A673 (cell line): ENCODE measurements at regions not wholly inside any gene's neighbourhood (a gene's known extent, or its start where the extent isn't known, plus 50 kb on each side); places are given as distances from the start of the nearest gene placed in this dataset.

Source experiments
- BruUV-seq: library from RNA; stranded (reverse); fragments of 400-500 nt; replicated peaks from 2 replicates; lab custom pipeline; 2021; lab: Mats Ljungman, UMichigan
- CTCF ChIA-PET: fragments of 300-600 bp; sonication (Branson Sonifier 250); formaldehyde crosslinking; loops from one replicate; lab custom pipeline; 2022; ENCODE audit warnings: antibody characterized with exemption; lab: Charles Lee
- POLR2A ChIA-PET: fragments of 300-600 bp; sonication (Branson Sonifier 250); formaldehyde crosslinking; loops from one replicate; lab custom pipeline; 2022; ENCODE audit warnings: antibody characterized with exemption; ENCODE audit not compliant: low non-redundant PET; lab: Charles Lee
- DNase-seq: peaks from one replicate; pipeline ENCODE4 v3.0.0-alpha.2; 2015; ENCODE audit warnings: low spot score
- H3K27ac ChIP-seq: fragments of 200-600 bp; sonication (generic); 2 replicates; pipeline ENCODE4 v1.5.1; 2016; ENCODE audit warnings: mixed run types, low read depth, mild to moderate bottlenecking, mixed read lengths, antibody characterized with exemption, low read length; ENCODE audit not compliant: poor library complexity, severe bottlenecking
- H3K27me3 ChIP-seq: fragments of 200-600 bp; sonication (generic); replicated peaks from 2 replicates; pipeline ENCODE4 v1.6.1; 2017; ENCODE audit warnings: mixed run types, low read depth, mild to moderate bottlenecking, mixed read lengths, antibody characterized with exemption, low read length; ENCODE audit not compliant: insufficient read depth, poor library complexity
- H3K36me3 ChIP-seq: fragments of 200-600 bp; sonication (generic); 2 replicates; pipeline ENCODE4 v1.6.1; 2016; ENCODE audit warnings: mixed run types, mild to moderate bottlenecking, mixed read lengths, antibody characterized with exemption, low read length; ENCODE audit not compliant: insufficient read depth, poor library complexity, severe bottlenecking
- H3K4me1 ChIP-seq: fragments of 200-600 bp; sonication (generic); 2 replicates; pipeline ENCODE4 v1.6.1; 2017; ENCODE audit warnings: mixed run types, mild to moderate bottlenecking, mixed read lengths, antibody characterized with exemption, low read length; ENCODE audit not compliant: insufficient read depth, poor library complexity, severe bottlenecking
- H3K4me3 ChIP-seq: fragments of 200-600 bp; sonication (generic); 2 replicates; pipeline ENCODE4 v1.5.1; 2016; ENCODE audit warnings: low read depth, mixed run types, mild to moderate bottlenecking, mixed read lengths, low read length; ENCODE audit not compliant: poor library complexity, severe bottlenecking
- H3K9me3 ChIP-seq: fragments of 200-600 bp; sonication (generic); 2 replicates; pipeline ENCODE4 v1.6.1; 2016; ENCODE audit warnings: mixed run types, low read depth, mild to moderate bottlenecking, mixed read lengths, antibody characterized with exemption, low read length; ENCODE audit not compliant: poor library complexity, severe bottlenecking
- CTCF ChIP-seq: fragments of 300-800, 200-600 bp; sonication (generic); conservative IDR thresholded peaks from 2 replicates; pipeline ENCODE4 v1.5.1; 2017; ENCODE audit warnings: low read depth, mild to moderate bottlenecking, antibody characterized with exemption, low read length, moderate library complexity, mixed read lengths
- EZH2 ChIP-seq: fragments of 200-600 bp; sonication (generic); IDR thresholded peaks from 2 replicates; pipeline ENCODE4 v1.6.1; 2017; ENCODE audit warnings: borderline replicate concordance, low read depth, mild to moderate bottlenecking, mixed read lengths, antibody characterized with exemption, low read length; ENCODE audit not compliant: poor library complexity, severe bottlenecking
- intact Hi-C: fragments of 100-400 bp; cut with micrococcal nuclease; formaldehyde crosslinking; loops from one replicate; pipeline ENCODE4 v1.10.0; 2022; ENCODE audit not compliant: unreplicated experiment

- BruUV-seq, result no TSS peak
These were observed 385.4 kb upstream of the SLC10A2 start for GRCh38 chr13:103451656-103452055.

GRCh38 chr13:103443604-103444003, 377.4 kb upstream of the SLC10A2 start:
- Histone ChIP-seq H3K9me3 (no peaks in the 10 kb centered on the region), H3K27me3 (peaks cover 36% of the 10 kb centered on the region), H3K4me3 (no peak overlapping the region), H3K4me1 (no peaks in the 10 kb centered on the region), H3K27ac (no peak overlapping the region), H3K36me3 (no peaks in the 10 kb centered on the region)
- CTCF ChIA-PET, result no interaction called here
- TF ChIP-seq CTCF, result no peak
- no peak for TF ChIP-seq EZH2
- intact Hi-C loops, result no loop called here
- POLR2A ChIA-PET, result no interaction called here
- DNase-seq, result no peak
- no TSS peak for BruUV-seq

More at GRCh38 chr13:103451656-103452055, 385.4 kb upstream of the SLC10A2 start:
- Histone ChIP-seq H3K27ac (no peak overlapping the region), H3K36me3 (no peaks in the 10 kb centered on the region), H3K9me3 (no peaks in the 10 kb centered on the region), H3K27me3 (peaks cover 38% of the 10 kb centered on the region), H3K4me3 (no peak overlapping the region), H3K4me1 (no peaks in the 10 kb centered on the region)
- POLR2A ChIA-PET, result no interaction called here
- DNase-seq, result no peak
- CTCF ChIA-PET, result no interaction called here
- TF ChIP-seq CTCF, result no peak
- TF ChIP-seq EZH2, result no peak
- intact Hi-C loops, result no loop called here

GRCh38 chr13:103437651-103438050, 371.4 kb upstream of the SLC10A2 start:
- CTCF ChIA-PET, result no interaction called here

More at GRCh38 chr13:103437651-103438050, 371.4 kb upstream of the SLC10A2 start:
- intact Hi-C loops, result no loop called here
- Histone ChIP-seq H3K27ac (no peak overlapping the region), H3K4me3 (no peak overlapping the region), H3K36me3 (no peaks in the 10 kb centered on the region), H3K4me1 (no peaks in the 10 kb centered on the region), H3K9me3 (no peaks in the 10 kb centered on the region), H3K27me3 (peaks cover 19% of the 10 kb centered on the region)
- BruUV-seq, result no TSS peak
- DNase-seq, result no peak
- POLR2A ChIA-PET, result no interaction called here
- no peak for TF ChIP-seq CTCF
- TF ChIP-seq EZH2, result no peak
